Thyroid gland (tissue), 4 donors: ENCODE measurements at regions not wholly inside any gene's neighbourhood (a gene's known extent, or its start where the extent isn't known, plus 50 kb on each side); places are given as distances from the start of the nearest gene placed in this dataset.

Source experiments
- CTCF ChIP-seq, 6 experiments: fragments of 200-600 bp in 3 of 6; fragments of 450-650 bp in 3 of 6; sonication (generic) in 3 of 6; IDR thresholded peaks; one replicate each; pipeline ENCODE4 v1.5.1; 2016 to 2019; ENCODE audit warnings: antibody characterized with exemption in 6 of 6, mild to moderate bottlenecking in 2 of 6, inconsistent platforms in 1 of 6, moderate library complexity in 1 of 6
- POLR2A ChIP-seq, 2 donors: fragments of 450-650 bp; IDR thresholded peaks; one replicate each; pipeline ENCODE4 v1.6.1; 2017; ENCODE audit warnings: antibody characterized with exemption in 2 of 2, mild to moderate bottlenecking in 2 of 2, moderate library complexity in 1 of 2

DNA sequence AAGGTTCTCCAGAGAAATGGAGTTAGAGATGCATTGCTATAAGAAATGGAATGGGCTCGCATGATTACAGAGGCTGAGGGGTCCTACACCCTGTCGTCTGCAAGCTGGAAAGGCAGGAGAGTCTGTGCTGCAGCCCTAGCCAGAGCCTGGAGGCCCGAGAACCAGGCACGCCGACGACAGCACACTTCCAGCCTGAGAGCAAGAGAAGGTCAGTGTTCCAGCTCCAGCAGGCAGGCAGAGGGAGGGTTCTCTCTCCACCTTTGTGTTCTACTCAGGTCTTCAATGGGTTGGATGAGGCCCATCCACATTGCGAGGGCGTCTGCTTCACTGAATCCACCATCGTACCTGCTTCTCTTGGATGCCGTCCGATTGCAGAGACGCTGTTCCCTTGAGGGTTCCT, 177.6 kb upstream of the HDAC4 start:
- no peak for TF ChIP-seq CTCF (IDR thresholded peaks at IDR 0.05)
- no peak for TF ChIP-seq POLR2A (IDR thresholded peaks at IDR 0.05)
